GM12865 (cell line): ENCODE measurements at regions not wholly inside any gene's neighbourhood (a gene's known extent, or its start where the extent isn't known, plus 50 kb on each side); places are given as distances from the start of the nearest gene placed in this dataset.
"Not testable (repeated sequence)": the region's sequence is repeated elsewhere in the genome, so short reads cannot be mapped to it uniquely, and the experiment has no call there.

Experiments
- DNase-seq: peaks from one replicate; pipeline ENCODE4 v3.0.0; 2010; ENCODE audit warnings: low read depth
- H3K4me3 ChIP-seq: 2 replicates; pipeline ENCODE4 v1.5.1; 2011; ENCODE audit warnings: mild to moderate bottlenecking, low read depth, low read length, control low read depth
- CTCF ChIP-seq: IDR thresholded peaks from 2 replicates; pipeline ENCODE4 v1.5.1; 2011; ENCODE audit warnings: low read length, control low read depth, low read depth, inconsistent platforms; ENCODE audit not compliant: insufficient read depth; ENCODE audit errors: missing control alignments

- DNase-seq, result no peak
- no peak for TF ChIP-seq CTCF
- no peak overlapping the region for H3K4me3 ChIP-seq
These were observed 82.9 kb downstream of the ZNF737 start for GRCh38 chr19:20482721-20483120.

GRCh38 chr19:20481736-20482135, 83.8 kb downstream of the ZNF737 start:
- DNase-seq, result no peak
- no peak overlapping the region for H3K4me3 ChIP-seq
- TF ChIP-seq CTCF, result no peak

- no peak for TF ChIP-seq CTCF
- no peak for DNase-seq
- H3K4me3 ChIP-seq, result no peak overlapping the region
These were observed 86.1 kb downstream of the ZNF737 start for GRCh38 chr19:20479483-20479882.

GRCh38 chr19:20478936-20479335, 86.6 kb downstream of the ZNF737 start:
- DNase-seq, result no peak
- no peak overlapping the region for H3K4me3 ChIP-seq
- no peak for TF ChIP-seq CTCF

GRCh38 chr19:20472854-20473253, 92.7 kb downstream of the ZNF737 start:
- DNase-seq, result no peak
- H3K4me3 ChIP-seq, result no peak overlapping the region
- no peak for TF ChIP-seq CTCF

- no peak for TF ChIP-seq CTCF
- H3K4me3 ChIP-seq, result no peak overlapping the region
- DNase-seq, result no peak
These were observed 94.2 kb downstream of the ZNF737 start for GRCh38 chr19:20471431-20471830.

- DNase-seq, result no peak
- no peak for TF ChIP-seq CTCF
- no peak overlapping the region for H3K4me3 ChIP-seq
These were observed 95.0 kb downstream of the ZNF737 start for GRCh38 chr19:20470345-20471135.

GRCh38 chr19:20466638-20466990, 99.0 kb downstream of the ZNF737 start:
- not testable (repeated sequence) for H3K4me3 ChIP-seq, DNase-seq

- not testable (repeated sequence) for H3K4me3 ChIP-seq, DNase-seq
These were observed 99.5 kb downstream of the ZNF737 start for GRCh38 chr19:20465922-20466637.
